SU-DHL-6 (cell line): ENCODE measurements at regions not wholly inside any gene's neighbourhood (a gene's known extent, or its start where the extent isn't known, plus 50 kb on each side); places are given as distances from the start of the nearest gene placed in this dataset.

Source experiments
- H2AFZ ChIP-seq: fragments of 200-600 bp; sonication (generic); 2 replicates; pipeline ENCODE4 v1.6.1; 2014; ENCODE audit warnings: low read depth, mild to moderate bottlenecking, moderate library complexity, mixed read lengths, antibody characterized with exemption, low read length; ENCODE audit not compliant: severe bottlenecking
- H3F3A ChIP-seq: fragments of 200-600 bp; shearing (Covaris generic); 2 replicates; pipeline ENCODE4 v1.6.0; 2016; ENCODE audit warnings: antibody characterized with exemption, mild to moderate bottlenecking; ENCODE audit not compliant: insufficient read depth
- H3K27ac ChIP-seq: fragments of 200-600 bp; sonication (generic); 2 replicates; pipeline ENCODE4 v1.5.1; 2016; ENCODE audit warnings: low read depth, mild to moderate bottlenecking, low read length, moderate library complexity, mixed read lengths
- H3K27me3 ChIP-seq: fragments of 200-600 bp; sonication (generic), shearing (Covaris generic); 2 replicates; pipeline ENCODE4 v1.6.0; 2014; ENCODE audit warnings: mild to moderate bottlenecking, low read length
- H3K36me3 ChIP-seq: fragments of 200-600 bp; sonication (generic); 2 replicates; pipeline ENCODE4 v1.6.1; 2014; ENCODE audit warnings: mild to moderate bottlenecking, low read length, mixed read lengths
- H3K4me2 ChIP-seq: fragments of 300-600, 200-600 bp; shearing (Covaris generic), sonication (generic); 2 replicates; pipeline ENCODE4 v1.6.0; 2014; ENCODE audit warnings: low read length, low read depth, mild to moderate bottlenecking; ENCODE audit not compliant: poor library complexity, severe bottlenecking
- H3K4me3 ChIP-seq: fragments of 200-600 bp; sonication (generic); 2 replicates; pipeline ENCODE4 v1.5.1; 2014; ENCODE audit warnings: antibody characterized with exemption, low read length, mild to moderate bottlenecking, mixed read lengths; ENCODE audit not compliant: insufficient read depth, poor library complexity, severe bottlenecking
- H3K79me2 ChIP-seq: fragments of 200-600 bp; sonication (generic); 2 replicates; pipeline ENCODE4 v1.6.1; 2014; ENCODE audit warnings: mild to moderate bottlenecking, low read length, moderate library complexity; ENCODE audit not compliant: insufficient read depth
- H3K9ac ChIP-seq: fragments of 200-600 bp; sonication (generic); 2 replicates; pipeline ENCODE4 v1.7.0; 2014; ENCODE audit warnings: mild to moderate bottlenecking, low read length
- H3K9me2 ChIP-seq: fragments of 200-600 bp; sonication (generic); replicated peaks from 2 replicates; pipeline ENCODE4 v1.6.1; 2014; ENCODE audit warnings: low read length; ENCODE audit not compliant: insufficient read depth
- H3K9me3 ChIP-seq: fragments of 200-600 bp; sonication (generic); 2 replicates; pipeline ENCODE4 v1.6.1; 2014; ENCODE audit warnings: low read length, mixed read lengths; ENCODE audit not compliant: insufficient read depth
- H4K20me1 ChIP-seq: fragments of 200-600 bp; sonication (generic); 2 replicates; pipeline ENCODE4 v1.6.1; 2014; ENCODE audit warnings: low read depth, mild to moderate bottlenecking, antibody characterized with exemption, low read length, moderate library complexity, mixed read lengths
- EZH2phosphoT487 ChIP-seq: fragments of 200-600 bp; sonication (generic), shearing (Covaris generic); conservative IDR thresholded peaks from 2 replicates; pipeline ENCODE4 v1.6.1; 2018; ENCODE audit warnings: mild to moderate bottlenecking, antibody characterized with exemption, low read length, moderate library complexity, mixed read lengths
- TF ChIP-seq, protein P1 (sequence below): fragments of 200-600 bp; sonication (generic); IDR thresholded peaks from one replicate; pipeline ENCODE4 v1.5.1; 2017; ENCODE audit warnings: antibody characterized with exemption, mild to moderate bottlenecking, low read length, moderate library complexity; ENCODE audit not compliant: insufficient read depth, poor library complexity, severe bottlenecking

DNA sequence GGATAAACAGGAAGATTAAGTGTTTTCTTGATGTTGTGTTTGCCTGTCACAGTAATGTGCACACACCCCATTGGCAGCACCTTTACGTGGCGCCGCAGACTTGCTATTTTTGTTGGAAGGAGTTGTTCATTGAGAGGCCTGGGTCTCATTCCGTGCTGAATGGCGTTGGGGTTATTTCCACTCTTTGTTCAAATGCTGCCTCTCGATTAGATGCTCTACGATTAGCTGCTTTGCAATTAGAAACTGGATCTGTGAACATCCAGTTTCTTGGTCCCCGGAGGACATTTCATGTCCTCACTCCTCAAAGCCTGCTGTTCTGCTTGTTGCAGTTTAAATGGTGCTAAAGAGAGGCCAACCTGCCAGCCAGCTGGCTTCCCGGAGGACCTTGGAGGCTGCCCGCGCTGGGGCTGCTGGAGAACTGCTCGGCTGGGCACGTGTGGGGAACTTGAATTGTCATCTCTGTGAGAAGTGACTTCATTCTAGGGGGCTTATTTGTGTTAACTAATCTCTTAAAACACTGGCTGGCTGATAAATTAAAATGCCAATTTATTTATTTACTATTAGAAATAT is 117.4 kb upstream of the NABP1 start:
- H3K27me3 ChIP-seq, result no peaks in the 10 kb centered on the region
- H3K4me3 ChIP-seq, result no peak overlapping the region
- H3K9me2 ChIP-seq, result no peaks in the 10 kb centered on the region
- no peaks in the 10 kb centered on the region for H3K9me3 ChIP-seq
- H3K36me3 ChIP-seq, result no peaks in the 10 kb centered on the region
- H3K79me2 ChIP-seq, result no peaks in the 10 kb centered on the region
- H4K20me1 ChIP-seq, result no peaks in the 10 kb centered on the region
- no peak overlapping the region for H2AFZ ChIP-seq
- TF ChIP-seq, protein P1, sequence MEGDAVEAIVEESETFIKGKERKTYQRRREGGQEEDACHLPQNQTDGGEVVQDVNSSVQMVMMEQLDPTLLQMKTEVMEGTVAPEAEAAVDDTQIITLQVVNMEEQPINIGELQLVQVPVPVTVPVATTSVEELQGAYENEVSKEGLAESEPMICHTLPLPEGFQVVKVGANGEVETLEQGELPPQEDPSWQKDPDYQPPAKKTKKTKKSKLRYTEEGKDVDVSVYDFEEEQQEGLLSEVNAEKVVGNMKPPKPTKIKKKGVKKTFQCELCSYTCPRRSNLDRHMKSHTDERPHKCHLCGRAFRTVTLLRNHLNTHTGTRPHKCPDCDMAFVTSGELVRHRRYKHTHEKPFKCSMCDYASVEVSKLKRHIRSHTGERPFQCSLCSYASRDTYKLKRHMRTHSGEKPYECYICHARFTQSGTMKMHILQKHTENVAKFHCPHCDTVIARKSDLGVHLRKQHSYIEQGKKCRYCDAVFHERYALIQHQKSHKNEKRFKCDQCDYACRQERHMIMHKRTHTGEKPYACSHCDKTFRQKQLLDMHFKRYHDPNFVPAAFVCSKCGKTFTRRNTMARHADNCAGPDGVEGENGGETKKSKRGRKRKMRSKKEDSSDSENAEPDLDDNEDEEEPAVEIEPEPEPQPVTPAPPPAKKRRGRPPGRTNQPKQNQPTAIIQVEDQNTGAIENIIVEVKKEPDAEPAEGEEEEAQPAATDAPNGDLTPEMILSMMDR, result no peak
- no peak for TF ChIP-seq EZH2phosphoT487
- no peak overlapping the region for H3K9ac ChIP-seq
- no peak overlapping the region for H3K27ac ChIP-seq
- H3K4me2 ChIP-seq, result no peak overlapping the region
- no peaks in the 10 kb centered on the region for H3F3A ChIP-seq

GRCh38 chr2:191565120-191565519 is 112.8 kb upstream of the NABP1 start:
- Histone ChIP-seq H3K9ac (no peak overlapping the region), H3K27me3 (no peaks in the 10 kb centered on the region), H3K4me3 (no peak overlapping the region), H3K4me2 (no peak overlapping the region), H3K36me3 (no peaks in the 10 kb centered on the region), H2AFZ (no peak overlapping the region), H3F3A (no peaks in the 10 kb centered on the region), H3K79me2 (no peaks in the 10 kb centered on the region), H3K27ac (no peak overlapping the region), H3K9me2 (no peaks in the 10 kb centered on the region), H4K20me1 (no peaks in the 10 kb centered on the region), H3K9me3 (no peaks in the 10 kb centered on the region)
- TF ChIP-seq EZH2phosphoT487, result no peak
- TF ChIP-seq, protein P1, result no peak

DNA sequence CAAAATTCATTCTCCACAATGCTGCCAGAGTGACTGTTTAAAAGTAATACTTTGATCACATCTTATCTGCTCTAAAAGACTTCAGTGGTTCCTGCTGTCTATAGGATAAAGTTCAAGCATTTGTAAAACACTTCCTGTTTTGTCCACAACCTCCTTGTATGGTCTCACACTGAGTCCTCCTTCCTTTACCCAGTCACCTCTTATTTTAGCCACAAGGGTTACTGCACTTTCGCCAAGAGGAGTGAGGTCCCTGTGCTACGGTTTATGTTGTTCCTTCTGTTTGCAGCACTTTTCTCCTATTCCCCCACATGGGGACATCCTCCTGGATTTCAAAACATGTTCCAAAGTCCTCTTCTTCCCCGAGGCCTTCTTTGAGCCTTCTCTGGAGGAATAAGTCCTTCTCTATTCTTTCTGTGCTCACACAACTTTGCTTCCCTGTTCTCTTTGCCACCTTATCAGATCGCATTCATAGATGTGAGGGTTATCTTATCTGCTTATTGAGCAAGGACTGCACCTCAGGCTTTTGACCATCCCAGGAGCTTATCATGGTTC is 112.2 kb upstream of the NABP1 start:
- Histone ChIP-seq H3F3A (no peaks in the 10 kb centered on the region), H2AFZ (no peak overlapping the region), H3K4me2 (no peak overlapping the region), H3K27ac (no peak overlapping the region), H3K27me3 (no peaks in the 10 kb centered on the region; the same call in 1 of the 2 replicates), H3K4me3 (no peak overlapping the region), H3K9me3 (no peaks in the 10 kb centered on the region), H3K79me2 (no peaks in the 10 kb centered on the region), H4K20me1 (no peaks in the 10 kb centered on the region), H3K36me3 (no peaks in the 10 kb centered on the region), H3K9ac (no peak overlapping the region), H3K9me2 (no peaks in the 10 kb centered on the region)
- TF ChIP-seq, protein P1, result no peak
- no peak for TF ChIP-seq EZH2phosphoT487
